T-helper 2 cell treated with Interferon-gamma antibody and Interleukin-4, amounts not matched to agents 100 ng/mL and 5 ng/mL, for 36 hours (primary cell): ENCODE measurements at regions not wholly inside any gene's neighbourhood (a gene's known extent, or its start where the extent isn't known, plus 50 kb on each side); places are given as distances from the start of the nearest gene placed in this dataset.
"Not testable (repeated sequence)": the region's sequence is repeated elsewhere in the genome, so short reads cannot be mapped to it uniquely, and the experiment has no call there.

ENCODE experiments used
- intact Hi-C: fragments of 100-400 bp; cut with micrococcal nuclease; formaldehyde crosslinking; loops from one replicate; pipeline ENCODE4 v1.15.1; 2023

GRCh38 chr17:37829592-37830123 lies 84.8 kb upstream of the HNF1B start:
- intact Hi-C loops = no loop called here

GRCh38 chr17:37828651-37829124 lies 83.8 kb upstream of the HNF1B start:
- intact Hi-C loops = no loop called here

GRCh38 chr17:37827905-37828650 lies 83.2 kb upstream of the HNF1B start:
- intact Hi-C loops = no loop called here

GRCh38 chr17:37826497-37827430 lies 81.9 kb upstream of the HNF1B start:
- intact Hi-C loops = no loop called here

GRCh38 chr17:37825851-37826250 lies 81.0 kb upstream of the HNF1B start:
- intact Hi-C loops = no loop called here

- intact Hi-C loops = no loop called here
Measured at GRCh38 chr17:37824534-37825485, 80.0 kb upstream of the HNF1B start.

GRCh38 chr17:37823996-37824395 lies 79.1 kb upstream of the HNF1B start:
- intact Hi-C loops = no loop called here

- intact Hi-C loops = no loop called here
Measured at GRCh38 chr17:37820995-37821713, 76.3 kb upstream of the HNF1B start.

GRCh38 chr17:37820313-37820994 lies 75.6 kb upstream of the HNF1B start:
- intact Hi-C loops = no loop called here

GRCh38 chr17:37818689-37819088 lies 73.8 kb upstream of the HNF1B start:
- intact Hi-C loops = no loop called here

- intact Hi-C loops = no loop called here
Measured at GRCh38 chr17:37816950-37817349, 72.1 kb upstream of the HNF1B start.

- intact Hi-C loops = no loop called here
Measured at GRCh38 chr17:37815536-37815935, 70.7 kb upstream of the HNF1B start.

GRCh38 chr17:37813751-37814150 lies 68.9 kb upstream of the HNF1B start:
- intact Hi-C loops = no loop called here

GRCh38 chr17:37808846-37809245 lies 64.0 kb upstream of the HNF1B start:
- intact Hi-C loops = not testable (repeated sequence)

- intact Hi-C loops = no loop called here
Measured at GRCh38 chr17:37802712-37803416, 58.0 kb upstream of the HNF1B start.

GRCh38 chr17:37802061-37802595 lies 57.3 kb upstream of the HNF1B start:
- intact Hi-C loops = no loop called here

GRCh38 chr17:37801171-37801570 lies 56.3 kb upstream of the HNF1B start:
- intact Hi-C loops = no loop called here

- intact Hi-C loops = loop anchor here (10.0 kb wide), 2 partner anchors 152 to 272 kb away; partner anchors contain the start of gene DDX52
Measured at GRCh38 chr17:37797206-37797605, 52.3 kb upstream of the HNF1B start.

GRCh38 chr17:37796076-37796475 lies 51.2 kb upstream of the HNF1B start:
- intact Hi-C loops = loop anchor here (10.0 kb wide), 2 partner anchors 151 to 271 kb away; partner anchors contain the start of gene DDX52
